Spleen (tissue), 11 donors: ENCODE measurements at regions not wholly inside any gene's neighbourhood (a gene's known extent, or its start where the extent isn't known, plus 50 kb on each side); places are given as distances from the start of the nearest gene placed in this dataset.

Source experiments
- DNase-seq: peaks from one replicate; pipeline ENCODE4 v3.0.0-alpha.2; 2020
- H3K27ac ChIP-seq, 8 donors: fragments of 200-600 bp; sonication (generic) in 7 of 8; 1 replicate in 4 of 8; 2 replicates in 4 of 8; pipeline versions ENCODE4 v1.5.0 to v1.8.0; 2016 to 2021; ENCODE audit warnings: inconsistent platforms in 4 of 8, mild to moderate bottlenecking in 4 of 8, moderate library complexity in 1 of 8
- H3K27me3 ChIP-seq, 7 donors: fragments of 200-600 bp; sonication (generic) in 6 of 7; replicated peaks in 1 of 7; 1 replicate in 4 of 7; 2 replicates in 3 of 7; pipeline versions ENCODE4 v1.5.0 to v1.8.0; 2016 to 2021; ENCODE audit warnings: inconsistent platforms in 3 of 7, mild to moderate bottlenecking in 1 of 7
- H3K36me3 ChIP-seq, 6 donors: fragments of 200-600 bp; sonication (generic) in 5 of 6; 1 replicate in 4 of 6; 2 replicates in 2 of 6; pipeline versions ENCODE4 v1.5.0 to v1.8.0; 2016 to 2021; ENCODE audit warnings: inconsistent platforms in 2 of 6
- H3K4me1 ChIP-seq, 6 donors: fragments of 200-600 bp; sonication (generic) in 5 of 6; 1 replicate in 3 of 6; 2 replicates in 3 of 6; pipeline versions ENCODE4 v1.5.0 to v1.8.0; 2016 to 2021; ENCODE audit warnings: inconsistent platforms in 3 of 6
- H3K4me3 ChIP-seq, 8 donors: fragments of 200-600 bp; sonication (generic) in 7 of 8; 1 replicate in 4 of 8; 2 replicates in 4 of 8; pipeline versions ENCODE4 v1.5.0 to v1.8.0; 2016 to 2021; ENCODE audit warnings: inconsistent platforms in 4 of 8, mild to moderate bottlenecking in 4 of 8, moderate library complexity in 2 of 8
- H3K9me3 ChIP-seq, 8 donors: fragments of 200-600 bp; sonication (generic) in 7 of 8; 1 replicate in 4 of 8; 2 replicates in 4 of 8; pipeline versions ENCODE4 v1.5.0 to v1.8.0; 2016 to 2021; ENCODE audit warnings: inconsistent platforms in 4 of 8
- POLR2A ChIP-seq, 3 donors: fragments of 450-650 bp; IDR thresholded peaks; one replicate each; pipeline ENCODE4 v1.5.1; 2017; ENCODE audit warnings: antibody characterized with exemption in 3 of 3, mild to moderate bottlenecking in 1 of 3
- POLR2AphosphoS5 ChIP-seq, 3 donors: sonication (generic); formaldehyde crosslinking; IDR thresholded peaks; one replicate each; pipeline ENCODE4 v1.5.1; 2017; ENCODE audit warnings: antibody characterized with exemption in 3 of 3
- WGBS, 5 donors: extraction: QIAGEN DNeasy Blood & Tissue Kit in 3 of 5; methylation state at CpG; one replicate each; pipeline versions ENCODE4 v1.1.5 to v1.1.7; 2013 to 2018; 5-methylcytosine and 5-hydroxymethylcytosine counted together
- intact Hi-C: fragments of 100-400 bp; cut with DNase I; formaldehyde crosslinking; loops from one replicate; pipeline ENCODE4 v1.15.0; 2023; ENCODE audit warnings: low total_unique reads
- TF ChIP-seq, protein P1 (sequence below), 11 experiments: fragments of 200-600 bp in 7 of 11; fragments of 450-650 bp in 4 of 11; sonication (generic) in 4 of 11; IDR thresholded peaks in 8 of 11; conservative IDR thresholded peaks in 3 of 11; 1 replicate in 7 of 11; 2 replicates in 4 of 11; pipeline versions ENCODE4 v1.4.0 to v1.8.0; 2016 to 2021; ENCODE audit warnings: antibody characterized with exemption in 11 of 11, inconsistent platforms in 4 of 11, mild to moderate bottlenecking in 1 of 11
- donor health status: healthy with polysubstance abuse.
- donor health status: DM: no; HTN: no; CAD: no; lungs with moderate emphysema.
- donor health status: DM: no; HTN: no; CAD: no.
- donor health status: Bipolar disorder and iron deficiency.
- donor health status: healthy.
- donor health status: DM: no; HTN: no; CAD: no.
- donor health status: DM: yes; HTN: yes; CAD: no.

GRCh38 chr21:41064334-41064791 is 103.6 kb upstream of the BACE2 start:
- H3K27me3 ChIP-seq, result peaks cover 0 to 37% (median 7%) of the 10 kb centered on the region in 7 donors
- H3K4me1 ChIP-seq, result peaks cover 6 to 15% (median 10%) of the 10 kb centered on the region in 6 donors
- no peaks in the 10 kb centered on the region for H3K36me3 ChIP-seq
- H3K4me3 ChIP-seq, result no peak overlapping the region
- H3K9me3 ChIP-seq, result no peaks in the 10 kb centered on the region
- intact Hi-C loops, result no loop called here
- TF ChIP-seq, protein P1, sequence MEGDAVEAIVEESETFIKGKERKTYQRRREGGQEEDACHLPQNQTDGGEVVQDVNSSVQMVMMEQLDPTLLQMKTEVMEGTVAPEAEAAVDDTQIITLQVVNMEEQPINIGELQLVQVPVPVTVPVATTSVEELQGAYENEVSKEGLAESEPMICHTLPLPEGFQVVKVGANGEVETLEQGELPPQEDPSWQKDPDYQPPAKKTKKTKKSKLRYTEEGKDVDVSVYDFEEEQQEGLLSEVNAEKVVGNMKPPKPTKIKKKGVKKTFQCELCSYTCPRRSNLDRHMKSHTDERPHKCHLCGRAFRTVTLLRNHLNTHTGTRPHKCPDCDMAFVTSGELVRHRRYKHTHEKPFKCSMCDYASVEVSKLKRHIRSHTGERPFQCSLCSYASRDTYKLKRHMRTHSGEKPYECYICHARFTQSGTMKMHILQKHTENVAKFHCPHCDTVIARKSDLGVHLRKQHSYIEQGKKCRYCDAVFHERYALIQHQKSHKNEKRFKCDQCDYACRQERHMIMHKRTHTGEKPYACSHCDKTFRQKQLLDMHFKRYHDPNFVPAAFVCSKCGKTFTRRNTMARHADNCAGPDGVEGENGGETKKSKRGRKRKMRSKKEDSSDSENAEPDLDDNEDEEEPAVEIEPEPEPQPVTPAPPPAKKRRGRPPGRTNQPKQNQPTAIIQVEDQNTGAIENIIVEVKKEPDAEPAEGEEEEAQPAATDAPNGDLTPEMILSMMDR (IDR thresholded peaks at IDR 0.05 in 8 of 11, conservative IDR thresholded peaks at IDR 0.05 in 3 of 11), result no peak
- TF ChIP-seq POLR2A (IDR thresholded peaks at IDR 0.05) (no peak), POLR2AphosphoS5 (IDR thresholded peaks at IDR 0.05) (no peak)
- DNase-seq, result no peak
- WGBS, 5 donors, result 82 to 93% (median 89%) methylated on average over 12 of the region's 12 CpGs
- no peak overlapping the region for H3K27ac ChIP-seq

DNA sequence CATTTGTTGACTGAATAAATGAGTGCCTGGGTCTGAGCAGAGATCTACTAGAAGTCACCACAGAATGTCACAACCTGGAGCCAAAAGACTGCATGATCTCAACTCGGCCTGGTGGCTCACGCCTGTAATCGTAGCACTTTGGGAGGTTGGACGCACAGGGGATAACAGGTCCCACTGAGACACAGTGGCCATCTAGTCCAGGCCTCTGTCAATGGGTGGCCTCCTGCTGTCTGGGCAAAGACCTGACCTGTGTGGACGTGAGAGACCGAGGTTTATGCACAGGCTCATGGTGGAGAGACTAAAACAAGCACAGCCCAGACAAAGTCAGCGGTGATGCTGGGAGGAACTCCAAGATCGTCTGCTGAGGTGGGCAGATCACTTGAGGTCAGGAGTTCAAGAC is 103.0 kb upstream of the BACE2 start:
- H3K27me3 ChIP-seq, result peaks cover 0 to 35% (median 10%) of the 10 kb centered on the region in 7 donors
- H3K27ac ChIP-seq, result no peak overlapping the region
- no peaks in the 10 kb centered on the region for H3K9me3 ChIP-seq
- WGBS, 5 donors, result 87 to 96% (median 91%) methylated on average over 4 to 8 of the region's 8 CpGs
- intact Hi-C loops, result no loop called here
- TF ChIP-seq POLR2A (IDR thresholded peaks at IDR 0.05) (no peak), POLR2AphosphoS5 (IDR thresholded peaks at IDR 0.05) (no peak)
- TF ChIP-seq, protein P1 (IDR thresholded peaks at IDR 0.05 in 8 of 11, conservative IDR thresholded peaks at IDR 0.05 in 3 of 11), result no peak
- no peak overlapping the region for H3K4me3 ChIP-seq
- no peak for DNase-seq
- no peaks in the 10 kb centered on the region for H3K36me3 ChIP-seq
- H3K4me1 ChIP-seq, result peaks cover 6 to 15% (median 10%) of the 10 kb centered on the region in 6 donors

DNA sequence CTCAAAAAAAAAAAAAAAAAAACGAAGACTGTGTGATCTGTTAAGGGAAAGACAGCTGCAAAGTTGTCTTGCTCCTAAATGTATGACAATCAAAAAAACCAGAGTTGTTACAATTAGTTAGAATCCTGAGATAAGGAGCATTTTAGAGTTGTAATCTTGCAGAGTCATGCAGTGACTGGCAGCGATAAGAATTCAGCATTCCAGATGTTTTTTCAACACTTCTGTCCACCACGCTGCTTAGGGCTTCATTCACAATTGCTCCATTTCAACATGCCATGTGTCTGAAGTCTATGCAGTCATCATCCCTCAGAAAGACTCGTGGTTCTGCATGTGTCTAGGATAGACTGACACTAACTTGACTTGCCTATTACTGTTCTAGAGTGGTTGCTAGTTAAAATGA is 102.4 kb upstream of the BACE2 start:
- no peak overlapping the region for H3K4me3 ChIP-seq
- H3K4me1 ChIP-seq, result peaks cover 6 to 15% (median 10%) of the 10 kb centered on the region in 6 donors
- intact Hi-C loops, result no loop called here
- DNase-seq, result no peak
- peaks cover 0 to 37% (median 10%) of the 10 kb centered on the region in 7 donors for H3K27me3 ChIP-seq
- H3K9me3 ChIP-seq, result no peaks in the 10 kb centered on the region
- no peak overlapping the region for H3K27ac ChIP-seq
- TF ChIP-seq, protein P1 (IDR thresholded peaks at IDR 0.05 in 8 of 11, conservative IDR thresholded peaks at IDR 0.05 in 3 of 11), result no peak
- no peak for TF ChIP-seq POLR2A (IDR thresholded peaks at IDR 0.05)
- TF ChIP-seq POLR2AphosphoS5 (IDR thresholded peaks at IDR 0.05), result no peak
- no peaks in the 10 kb centered on the region for H3K36me3 ChIP-seq
- WGBS, 5 donors, result 32 to 54% (median 42%) methylated on average over 4 of the region's 4 CpGs

DNA sequence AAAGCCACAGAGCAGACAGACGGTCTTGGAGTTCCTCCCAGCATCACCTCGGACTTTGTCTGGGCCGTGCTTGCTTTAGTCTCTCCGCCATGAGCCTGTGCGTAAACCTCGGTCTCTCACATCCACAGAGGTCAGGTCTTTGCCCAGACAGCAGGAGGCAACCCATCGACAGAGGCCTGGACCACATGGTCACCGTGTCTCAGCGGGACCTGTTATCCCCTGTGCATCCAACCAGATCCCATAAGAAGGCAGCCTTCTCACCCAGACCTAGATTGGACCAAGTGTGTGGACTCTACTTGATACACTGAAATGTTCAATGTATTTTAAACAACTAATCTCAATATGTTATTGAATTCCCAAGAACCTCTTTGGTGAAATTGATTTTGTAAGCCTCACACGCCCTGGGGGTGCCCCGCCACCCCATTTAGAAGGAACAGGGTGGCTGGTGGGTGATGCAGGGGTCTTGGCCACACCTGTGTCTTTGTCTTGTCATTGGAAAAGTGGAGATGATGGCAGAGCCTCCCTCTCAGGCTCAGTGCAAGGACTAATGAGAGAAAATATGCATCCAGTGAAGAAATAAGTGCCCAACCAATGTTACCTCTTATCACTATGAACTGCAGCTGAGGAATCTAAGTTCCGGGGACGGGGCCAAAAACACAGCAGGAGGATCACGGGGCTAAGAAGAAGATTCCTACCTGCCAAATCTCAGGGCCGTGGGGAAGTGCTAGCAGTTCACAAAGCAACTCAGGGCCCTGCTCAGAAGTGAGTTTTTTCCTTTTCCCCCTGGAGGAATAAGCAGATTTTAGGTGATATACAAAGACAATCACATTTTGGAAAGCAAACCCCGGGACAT is 101.6 kb upstream of the BACE2 start:
- intact Hi-C loops, result no loop called here
- DNase-seq, result no peak
- Histone ChIP-seq H3K4me3 (no peak overlapping the region), H3K27me3 (peaks cover 0 to 37% (median 10%) of the 10 kb centered on the region in 7 donors), H3K36me3 (no peaks in the 10 kb centered on the region), H3K4me1 (peaks cover 6 to 15% (median 10%) of the 10 kb centered on the region in 6 donors), H3K9me3 (no peaks in the 10 kb centered on the region), H3K27ac (no peak overlapping the region)
- TF ChIP-seq, protein P1 (IDR thresholded peaks at IDR 0.05 in 8 of 11, conservative IDR thresholded peaks at IDR 0.05 in 3 of 11), result no peak
- no peak for TF ChIP-seq POLR2AphosphoS5 (IDR thresholded peaks at IDR 0.05)
- TF ChIP-seq POLR2A (IDR thresholded peaks at IDR 0.05), result no peak
- WGBS, 5 donors, result 84 to 91% (median 88%) methylated on average over 16 of the region's 16 CpGs
